OCI-LY7 (cell line): ENCODE measurements at regions not wholly inside any gene's neighbourhood (a gene's known extent, or its start where the extent isn't known, plus 50 kb on each side); places are given as distances from the start of the nearest gene placed in this dataset.

Experiments
- BruUV-seq: library from RNA; stranded (reverse); fragments of 400-500 nt; replicated peaks from 2 replicates; lab custom pipeline; 2021; lab: Mats Ljungman, UMichigan
- CTCF ChIA-PET: fragments of 300-600 bp; sonication (Branson Sonifier 250); formaldehyde crosslinking; loops from one replicate; lab custom pipeline; 2022; ENCODE audit warnings: antibody characterized with exemption; ENCODE audit not compliant: unreplicated experiment; lab: Charles Lee
- POLR2A ChIA-PET: fragments of 300-600 bp; sonication (Branson Sonifier 250); formaldehyde crosslinking; loops from one replicate; lab custom pipeline; 2022; ENCODE audit warnings: antibody characterized with exemption; lab: Charles Lee
- DNase-seq: peaks from one replicate; pipeline ENCODE4 v3.0.0-alpha.2; 2015; ENCODE audit warnings: low spot score
- H2AFZ ChIP-seq: fragments of 200-600 bp; sonication (generic), shearing (Covaris generic); 2 replicates; pipeline ENCODE4 v1.6.1; 2014; ENCODE audit warnings: mild to moderate bottlenecking, antibody characterized with exemption, low read length, moderate library complexity
- H3K27ac ChIP-seq: fragments of 200-600 bp; sonication (generic); 2 replicates; pipeline ENCODE4 v1.5.1; 2014; ENCODE audit warnings: mixed run types, low read depth, mild to moderate bottlenecking, moderate library complexity, low read length, inconsistent platforms; ENCODE audit not compliant: poor library complexity, severe bottlenecking
- H3K36me3 ChIP-seq: fragments of 200-600 bp; sonication (generic); 2 replicates; pipeline ENCODE4 v1.6.1; 2014; ENCODE audit warnings: mild to moderate bottlenecking, antibody characterized with exemption, low read length, moderate library complexity, mixed read lengths; ENCODE audit not compliant: insufficient read depth
- H3K4me1 ChIP-seq: fragments of 200-600 bp; sonication (generic); 2 replicates; pipeline ENCODE4 v1.5.1; 2014; ENCODE audit warnings: mild to moderate bottlenecking, low read length; ENCODE audit not compliant: insufficient read depth, poor library complexity, severe bottlenecking
- H3K4me2 ChIP-seq: fragments of 200-600 bp; sonication (generic); 2 replicates; pipeline ENCODE4 v1.6.1; 2014; ENCODE audit warnings: mild to moderate bottlenecking, low read length
- H3K4me3 ChIP-seq: fragments of 200-600 bp; sonication (generic); 2 replicates; pipeline ENCODE4 v1.5.1; 2014; ENCODE audit warnings: mild to moderate bottlenecking, low read depth, low read length; ENCODE audit not compliant: poor library complexity, severe bottlenecking
- H3K79me2 ChIP-seq: fragments of 200-600 bp; sonication (generic); 2 replicates; pipeline ENCODE4 v1.6.1; 2016; ENCODE audit warnings: low read depth, mild to moderate bottlenecking, low read length, moderate library complexity, mixed read lengths; ENCODE audit not compliant: insufficient read depth
- H3K9me2 ChIP-seq: fragments of 200-600 bp; sonication (generic); 2 replicates; pipeline ENCODE4 v1.6.1; 2016; ENCODE audit warnings: mild to moderate bottlenecking, low read length, mixed read lengths; ENCODE audit not compliant: insufficient read depth
- H3K9me3 ChIP-seq: fragments of 200-600 bp; sonication (generic); 2 replicates; pipeline ENCODE4 v1.6.1; 2014; ENCODE audit warnings: mild to moderate bottlenecking, mixed run types, low read length, mixed read lengths
- H4K20me1 ChIP-seq: fragments of 200-600 bp; sonication (generic); 2 replicates; pipeline ENCODE4 v1.6.1; 2014; ENCODE audit warnings: mild to moderate bottlenecking, antibody characterized with exemption, low read length, moderate library complexity, mixed read lengths; ENCODE audit not compliant: insufficient read depth
- CTCF ChIP-seq: fragments of 200-600 bp; sonication (generic); conservative IDR thresholded peaks from 2 replicates; pipeline ENCODE4 v1.5.1; 2014; ENCODE audit warnings: mild to moderate bottlenecking, antibody characterized with exemption, low read length, moderate library complexity, mixed read lengths
- EZH2phosphoT487 ChIP-seq: fragments of 200-600 bp; sonication (generic); IDR thresholded peaks from 2 replicates; pipeline ENCODE4 v1.6.1; 2018; ENCODE audit warnings: low read depth, borderline replicate concordance, mild to moderate bottlenecking, mixed run types, antibody characterized with exemption, low read length, moderate library complexity, mixed read lengths
- intact Hi-C: fragments of 100-400 bp; cut with micrococcal nuclease; formaldehyde crosslinking; loops from one replicate; pipeline ENCODE4 v1.10.0; 2022; ENCODE audit not compliant: unreplicated experiment

- Histone ChIP-seq H3K79me2 (no peaks in the 10 kb centered on the region), H3K4me3 (no peak overlapping the region), H3K27ac (no peak overlapping the region), H3K9me2 (no peaks in the 10 kb centered on the region), H3K9me3 (no peaks in the 10 kb centered on the region), H3K4me2 (no peak overlapping the region), H3K4me1 (peaks cover 12% of the 10 kb centered on the region), H3K36me3 (peaks cover 82% of the 10 kb centered on the region), H2AFZ (no peak overlapping the region), H4K20me1 (no peaks in the 10 kb centered on the region)
- TF ChIP-seq EZH2phosphoT487 (no peak), CTCF (no peak)
- POLR2A ChIA-PET = interaction anchor here (0.5 to 0.7 kb wide), 5 partner anchors 80 to 198 kb away, joined by 3 to 5 read pairs (median 3); no protein-coding TSS in a partner anchor
- DNase-seq = no peak
- intact Hi-C loops = no loop called here
- BruUV-seq = no TSS peak
- CTCF ChIA-PET = no interaction called here
Measured at GRCh38 chr7:35889001-35889400, 88.1 kb downstream of the SEPTIN7 start.

GRCh38 chr7:35889870-35890269 lies 89.0 kb downstream of the SEPTIN7 start:
- BruUV-seq = no TSS peak

More at GRCh38 chr7:35889870-35890269, 89.0 kb downstream of the SEPTIN7 start:
- Histone ChIP-seq H3K9me2 (no peaks in the 10 kb centered on the region), H3K9me3 (no peaks in the 10 kb centered on the region), H4K20me1 (no peaks in the 10 kb centered on the region), H3K4me2 (no peak overlapping the region), H3K79me2 (no peaks in the 10 kb centered on the region), H3K36me3 (peaks cover 82% of the 10 kb centered on the region), H2AFZ (no peak overlapping the region), H3K4me1 (peaks cover 12% of the 10 kb centered on the region), H3K27ac (no peak overlapping the region), H3K4me3 (no peak overlapping the region)
- ChIA-PET POLR2A (interaction anchor here (0.6 to 1.2 kb wide), 4 partner anchors 8 to 59 kb away, joined by 3 read pairs; no protein-coding TSS in a partner anchor), CTCF (no interaction called here)
- TF ChIP-seq EZH2phosphoT487 (no peak), CTCF (no peak)
- intact Hi-C loops = no loop called here
- no peak for DNase-seq
